ENCODE measurements at regions not wholly inside any gene's neighbourhood (a gene's known extent, or its start where the extent isn't known, plus 50 kb on each side); places are given as distances from the start of the nearest gene placed in this dataset.

GRCh38 chr7:25900245-25900644, 251.8 kb upstream of the NFE2L3 start:
- peaks cover 0 to 4% of the 10 kb centered on the region in 2 donors for H3K4me1 ChIP-seq
- ATAC-seq = no peak

GRCh38 chr7:25900877-25901276, 251.1 kb upstream of the NFE2L3 start:
- H3K27me3 ChIP-seq = peaks cover 0 to 11% of the 10 kb centered on the region in 2 donors
- no peaks in the 10 kb centered on the region for H3K36me3 ChIP-seq
- H3K4me3 ChIP-seq = no peak overlapping the region
- ATAC-seq = no peak
- DNase-seq = peak in 2 of 4 donors; percentile 44 to 79
- H3K4me1 ChIP-seq = no peaks in the 10 kb centered on the region
- H3K9me3 ChIP-seq = no peaks in the 10 kb centered on the region
- no peak for TF ChIP-seq CTCF (IDR thresholded peaks at IDR 0.05)
- no peak overlapping the region for H3K27ac ChIP-seq
- intact Hi-C loops (cut with DNase I) = no loop called here

More at GRCh38 chr7:25900245-25900644, 251.8 kb upstream of the NFE2L3 start:
- no peak overlapping the region for H3K4me3 ChIP-seq
- TF ChIP-seq CTCF (IDR thresholded peaks at IDR 0.05) = no peak
- H3K27me3 ChIP-seq = peaks cover 0 to 17% of the 10 kb centered on the region in 2 donors
- no peaks in the 10 kb centered on the region for H3K36me3 ChIP-seq
- no peaks in the 10 kb centered on the region for H3K9me3 ChIP-seq
- H3K27ac ChIP-seq = no peak overlapping the region
- no peak for DNase-seq
- intact Hi-C loops (cut with DNase I) = no loop called here

GRCh38 chr7:25901658-25902057, 250.3 kb upstream of the NFE2L3 start:
- Histone ChIP-seq H3K36me3 (no peaks in the 10 kb centered on the region), H3K4me1 (no peaks in the 10 kb centered on the region), H3K27ac (no peak overlapping the region), H3K4me3 (no peak overlapping the region), H3K9me3 (no peaks in the 10 kb centered on the region), H3K27me3 (peaks cover 0 to 4% of the 10 kb centered on the region in 2 donors)
- DNase-seq (no peak), ATAC-seq (no peak)
- intact Hi-C loops (cut with DNase I) = no loop called here
- no peak for TF ChIP-seq CTCF (IDR thresholded peaks at IDR 0.05)

GRCh38 chr7:25906003-25906402, 246.0 kb upstream of the NFE2L3 start:
- intact Hi-C loops (cut with DNase I) = no loop called here
- no peak for DNase-seq

GRCh38 chr7:25906760-25907159, 245.2 kb upstream of the NFE2L3 start:
- Histone ChIP-seq H3K9me3 (no peaks in the 10 kb centered on the region), H3K27ac (no peak overlapping the region), H3K36me3 (no peaks in the 10 kb centered on the region), H3K27me3 (peaks cover 0 to 7% of the 10 kb centered on the region in 2 donors), H3K4me1 (no peaks in the 10 kb centered on the region), H3K4me3 (no peak overlapping the region)
- DNase-seq (no peak), ATAC-seq (no peak)
- intact Hi-C loops (cut with DNase I) = no loop called here
- TF ChIP-seq CTCF (IDR thresholded peaks at IDR 0.05) = no peak

More at GRCh38 chr7:25906003-25906402, 246.0 kb upstream of the NFE2L3 start:
- Histone ChIP-seq H3K9me3 (no peaks in the 10 kb centered on the region), H3K27me3 (peaks cover 0 to 7% of the 10 kb centered on the region in 2 donors), H3K4me1 (no peaks in the 10 kb centered on the region), H3K27ac (no peak overlapping the region), H3K4me3 (no peak overlapping the region), H3K36me3 (no peaks in the 10 kb centered on the region)
- TF ChIP-seq CTCF (IDR thresholded peaks at IDR 0.05) = no peak
- no peak for ATAC-seq

Measured in left lung (tissue), 4 donors.